ENCODE measurements at regions not wholly inside any gene's neighbourhood (a gene's known extent, or its start where the extent isn't known, plus 50 kb on each side); places are given as distances from the start of the nearest gene placed in this dataset.

GRCh38 chr5:120258123-120258522 is 206.0 kb upstream of the PRR16 start:
- no peaks in the 10 kb centered on the region for H3K27me3 ChIP-seq (ENCODE audit: control insufficient read depth, insufficient read depth, low read length)
- no peak overlapping the region for H3K27ac ChIP-seq (ENCODE audit: low read depth, low read length)
- H3K4me3 ChIP-seq (ENCODE audit: low read depth, low read length): no peak overlapping the region
- no peak overlapping the region for H3K9ac ChIP-seq (ENCODE audit: low read depth, low read length)
- H3K9me3 ChIP-seq (ENCODE audit: control insufficient read depth, insufficient read depth, low read length): no peaks in the 10 kb centered on the region
- no peaks in the 10 kb centered on the region for H3K36me3 ChIP-seq (ENCODE audit: control insufficient read depth, insufficient read depth, low read length)
- H3K4me1 ChIP-seq (ENCODE audit: control insufficient read depth, insufficient read depth, low read length): peaks cover 31% of the 10 kb centered on the region

GRCh38 chr5:120260651-120261050 is 203.4 kb upstream of the PRR16 start:
- Histone ChIP-seq H3K4me3 (ENCODE audit: low read depth, low read length) (no peak overlapping the region), H3K27ac (ENCODE audit: low read depth, low read length) (no peak overlapping the region), H3K4me1 (ENCODE audit: control insufficient read depth, insufficient read depth, low read length) (peaks cover 11% of the 10 kb centered on the region), H3K27me3 (ENCODE audit: control insufficient read depth, insufficient read depth, low read length) (no peaks in the 10 kb centered on the region), H3K36me3 (ENCODE audit: control insufficient read depth, insufficient read depth, low read length) (no peaks in the 10 kb centered on the region), H3K9me3 (ENCODE audit: control insufficient read depth, insufficient read depth, low read length) (no peaks in the 10 kb centered on the region), H3K9ac (ENCODE audit: low read depth, low read length) (no peak overlapping the region)

DNA sequence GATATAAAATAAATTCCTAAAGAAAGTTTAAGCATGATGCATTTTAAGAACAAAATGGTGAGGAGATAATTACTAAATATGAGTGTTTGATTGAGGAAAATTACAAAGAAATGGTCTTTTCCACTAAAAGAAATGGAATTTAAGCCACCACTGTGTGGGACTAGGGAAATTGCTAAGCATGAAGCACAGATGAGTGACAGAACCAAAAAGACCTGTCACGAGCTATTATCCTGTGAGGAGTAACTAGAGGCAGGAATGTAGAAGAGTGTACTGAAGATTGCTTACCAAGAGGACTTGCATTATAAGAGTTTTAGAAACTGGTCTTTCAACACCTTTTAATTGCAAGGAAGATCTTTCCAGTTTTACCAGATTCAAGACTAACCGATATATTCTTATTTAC is 193.6 kb upstream of the PRR16 start:
- no peak overlapping the region for H3K9ac ChIP-seq (ENCODE audit: low read depth, low read length)
- no peak overlapping the region for H3K27ac ChIP-seq (ENCODE audit: low read depth, low read length)
- H3K4me3 ChIP-seq (ENCODE audit: low read depth, low read length): no peak overlapping the region
- no peaks in the 10 kb centered on the region for H3K27me3 ChIP-seq (ENCODE audit: control insufficient read depth, insufficient read depth, low read length)
- no peaks in the 10 kb centered on the region for H3K4me1 ChIP-seq (ENCODE audit: control insufficient read depth, insufficient read depth, low read length)
- H3K36me3 ChIP-seq (ENCODE audit: control insufficient read depth, insufficient read depth, low read length): no peaks in the 10 kb centered on the region
- H3K9me3 ChIP-seq (ENCODE audit: control insufficient read depth, insufficient read depth, low read length): no peaks in the 10 kb centered on the region

DNA sequence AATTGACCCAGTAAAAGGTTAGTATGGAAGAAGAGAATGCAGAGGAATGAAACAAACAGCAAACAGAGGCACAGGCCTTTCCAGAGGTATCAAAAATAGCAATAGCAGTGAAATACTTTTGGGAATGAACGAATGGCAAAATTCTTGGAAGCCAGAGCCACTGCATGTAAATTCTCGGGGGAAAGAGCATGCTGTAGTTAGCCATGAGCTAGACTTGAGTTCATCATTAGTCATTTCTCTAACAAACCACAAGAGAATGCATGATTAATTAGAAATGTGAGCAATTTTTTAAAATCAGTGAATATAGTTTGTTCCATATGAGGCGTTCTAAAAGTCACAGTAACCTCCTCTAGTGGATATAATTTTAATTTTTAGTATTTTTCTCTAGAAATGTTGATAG is 170.3 kb upstream of the PRR16 start:
- Histone ChIP-seq H3K9me3 (ENCODE audit: control insufficient read depth, insufficient read depth, low read length) (no peaks in the 10 kb centered on the region), H3K27ac (ENCODE audit: low read depth, low read length) (no peak overlapping the region), H3K27me3 (ENCODE audit: control insufficient read depth, insufficient read depth, low read length) (no peaks in the 10 kb centered on the region), H3K36me3 (ENCODE audit: control insufficient read depth, insufficient read depth, low read length) (no peaks in the 10 kb centered on the region), H3K4me1 (ENCODE audit: control insufficient read depth, insufficient read depth, low read length) (no peaks in the 10 kb centered on the region), H3K4me3 (ENCODE audit: low read depth, low read length) (no peak overlapping the region), H3K9ac (ENCODE audit: low read depth, low read length) (no peak overlapping the region)

DNA sequence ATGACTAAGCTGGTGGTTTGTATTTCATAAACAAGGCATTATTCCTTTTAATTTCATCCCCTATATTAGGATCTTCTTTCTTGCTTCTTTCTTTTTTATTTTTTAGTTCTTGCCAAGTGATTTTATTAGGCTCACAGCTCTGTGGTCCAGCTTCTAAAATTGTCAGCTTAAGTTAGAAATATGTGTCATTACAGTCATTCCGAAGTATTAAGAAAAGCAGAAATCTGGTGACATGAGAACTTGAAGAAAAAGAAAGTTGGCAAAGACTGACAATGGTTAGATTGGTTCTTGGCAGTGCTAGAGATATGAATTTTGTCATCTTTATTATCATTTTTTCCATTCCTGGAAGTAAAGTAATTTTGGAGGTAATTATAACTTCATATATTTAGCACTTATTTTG is 166.5 kb upstream of the PRR16 start:
- Histone ChIP-seq H3K9me3 (ENCODE audit: control insufficient read depth, insufficient read depth, low read length) (no peaks in the 10 kb centered on the region), H3K4me1 (ENCODE audit: control insufficient read depth, insufficient read depth, low read length) (no peaks in the 10 kb centered on the region; the same call in 1 of the 2 replicates), H3K4me3 (ENCODE audit: low read depth, low read length) (no peak overlapping the region), H3K27ac (ENCODE audit: low read depth, low read length) (no peak overlapping the region), H3K9ac (ENCODE audit: low read depth, low read length) (no peak overlapping the region), H3K27me3 (ENCODE audit: control insufficient read depth, insufficient read depth, low read length) (no peaks in the 10 kb centered on the region), H3K36me3 (ENCODE audit: control insufficient read depth, insufficient read depth, low read length) (no peaks in the 10 kb centered on the region)

GRCh38 chr5:120298981-120299380 is 165.1 kb upstream of the PRR16 start:
- no peak overlapping the region for H3K27ac ChIP-seq (ENCODE audit: low read depth, low read length)
- H3K9me3 ChIP-seq (ENCODE audit: control insufficient read depth, insufficient read depth, low read length): no peaks in the 10 kb centered on the region

GRCh38 chr5:120304663-120305062 is 159.4 kb upstream of the PRR16 start:
- Histone ChIP-seq H3K4me1 (ENCODE audit: control insufficient read depth, insufficient read depth, low read length) (no peaks in the 10 kb centered on the region; the same call in 1 of the 2 replicates), H3K9ac (ENCODE audit: low read depth, low read length) (no peak overlapping the region), H3K27ac (ENCODE audit: low read depth, low read length) (no peak overlapping the region), H3K36me3 (ENCODE audit: control insufficient read depth, insufficient read depth, low read length) (no peaks in the 10 kb centered on the region), H3K27me3 (ENCODE audit: control insufficient read depth, insufficient read depth, low read length) (no peaks in the 10 kb centered on the region), H3K9me3 (ENCODE audit: control insufficient read depth, insufficient read depth, low read length) (no peaks in the 10 kb centered on the region), H3K4me3 (ENCODE audit: low read depth, low read length) (no peak overlapping the region)

More at GRCh38 chr5:120298981-120299380, 165.1 kb upstream of the PRR16 start:
- Histone ChIP-seq H3K4me3 (ENCODE audit: low read depth, low read length) (no peak overlapping the region), H3K4me1 (ENCODE audit: control insufficient read depth, insufficient read depth, low read length) (no peaks in the 10 kb centered on the region; the same call in 1 of the 2 replicates), H3K27me3 (ENCODE audit: control insufficient read depth, insufficient read depth, low read length) (no peaks in the 10 kb centered on the region), H3K9ac (ENCODE audit: low read depth, low read length) (no peak overlapping the region), H3K36me3 (ENCODE audit: control insufficient read depth, insufficient read depth, low read length) (no peaks in the 10 kb centered on the region)

- no peaks in the 10 kb centered on the region for H3K9me3 ChIP-seq (ENCODE audit: control insufficient read depth, insufficient read depth, low read length)
- H3K36me3 ChIP-seq (ENCODE audit: control insufficient read depth, insufficient read depth, low read length): no peaks in the 10 kb centered on the region
- no peak overlapping the region for H3K27ac ChIP-seq (ENCODE audit: low read depth, low read length)
- no peak overlapping the region for H3K4me3 ChIP-seq (ENCODE audit: low read depth, low read length)
- no peaks in the 10 kb centered on the region; the same call in 1 of the 2 replicates for H3K4me1 ChIP-seq (ENCODE audit: control insufficient read depth, insufficient read depth, low read length)
- no peaks in the 10 kb centered on the region for H3K27me3 ChIP-seq (ENCODE audit: control insufficient read depth, insufficient read depth, low read length)
- no peak overlapping the region for H3K9ac ChIP-seq (ENCODE audit: low read depth, low read length)
Measured at GRCh38 chr5:120306303-120306702, 157.8 kb upstream of the PRR16 start.

DNA sequence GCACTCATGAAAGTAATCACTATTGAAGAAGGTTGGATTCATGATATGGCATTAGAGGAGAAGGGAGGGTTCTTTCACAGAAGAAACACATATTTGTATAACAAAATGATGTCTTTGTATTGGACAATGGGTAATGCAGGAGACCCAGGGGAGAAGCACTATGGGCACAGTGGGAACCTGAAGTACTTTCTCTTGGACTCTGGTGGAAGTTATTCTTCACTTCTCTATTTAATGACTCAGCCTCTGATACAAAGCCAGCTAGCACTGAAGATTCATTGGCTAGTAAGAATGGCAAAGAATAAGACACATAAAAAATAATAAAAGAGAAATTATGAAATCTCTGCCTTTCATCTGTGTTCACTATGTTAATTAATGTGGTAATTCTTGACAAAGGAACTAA is 149.9 kb upstream of the PRR16 start:
- Histone ChIP-seq H3K9ac (ENCODE audit: low read depth, low read length) (no peak overlapping the region), H3K27me3 (ENCODE audit: control insufficient read depth, insufficient read depth, low read length) (no peaks in the 10 kb centered on the region), H3K4me3 (ENCODE audit: low read depth, low read length) (no peak overlapping the region), H3K36me3 (ENCODE audit: control insufficient read depth, insufficient read depth, low read length) (no peaks in the 10 kb centered on the region), H3K4me1 (ENCODE audit: control insufficient read depth, insufficient read depth, low read length) (no peaks in the 10 kb centered on the region), H3K27ac (ENCODE audit: low read depth, low read length) (no peak overlapping the region), H3K9me3 (ENCODE audit: control insufficient read depth, insufficient read depth, low read length) (no peaks in the 10 kb centered on the region)

- Histone ChIP-seq H3K9ac (ENCODE audit: low read depth, low read length) (no peak overlapping the region), H3K27ac (ENCODE audit: low read depth, low read length) (no peak overlapping the region), H3K36me3 (ENCODE audit: control insufficient read depth, insufficient read depth, low read length) (no peaks in the 10 kb centered on the region), H3K9me3 (ENCODE audit: control insufficient read depth, insufficient read depth, low read length) (no peaks in the 10 kb centered on the region), H3K4me1 (ENCODE audit: control insufficient read depth, insufficient read depth, low read length) (no peaks in the 10 kb centered on the region), H3K4me3 (ENCODE audit: low read depth, low read length) (no peak overlapping the region), H3K27me3 (ENCODE audit: control insufficient read depth, insufficient read depth, low read length) (no peaks in the 10 kb centered on the region)
Measured at GRCh38 chr5:120320626-120321025, 143.5 kb upstream of the PRR16 start.

- Histone ChIP-seq H3K9ac (ENCODE audit: low read depth, low read length) (no peak overlapping the region), H3K36me3 (ENCODE audit: control insufficient read depth, insufficient read depth, low read length) (no peaks in the 10 kb centered on the region), H3K4me1 (ENCODE audit: control insufficient read depth, insufficient read depth, low read length) (no peaks in the 10 kb centered on the region)
Measured at GRCh38 chr5:120326651-120327050, 137.4 kb upstream of the PRR16 start.

GRCh38 chr5:120327180-120327579 is 136.9 kb upstream of the PRR16 start:
- no peaks in the 10 kb centered on the region for H3K36me3 ChIP-seq (ENCODE audit: control insufficient read depth, insufficient read depth, low read length)
- H3K9me3 ChIP-seq (ENCODE audit: control insufficient read depth, insufficient read depth, low read length): no peaks in the 10 kb centered on the region
- no peak overlapping the region for H3K4me3 ChIP-seq (ENCODE audit: low read depth, low read length)
- H3K27me3 ChIP-seq (ENCODE audit: control insufficient read depth, insufficient read depth, low read length): no peaks in the 10 kb centered on the region
- H3K4me1 ChIP-seq (ENCODE audit: control insufficient read depth, insufficient read depth, low read length): no peaks in the 10 kb centered on the region
- H3K27ac ChIP-seq (ENCODE audit: low read depth, low read length): no peak overlapping the region
- no peak overlapping the region for H3K9ac ChIP-seq (ENCODE audit: low read depth, low read length)

More at GRCh38 chr5:120326651-120327050, 137.4 kb upstream of the PRR16 start:
- Histone ChIP-seq H3K27ac (ENCODE audit: low read depth, low read length) (no peak overlapping the region), H3K4me3 (ENCODE audit: low read depth, low read length) (no peak overlapping the region), H3K9me3 (ENCODE audit: control insufficient read depth, insufficient read depth, low read length) (no peaks in the 10 kb centered on the region), H3K27me3 (ENCODE audit: control insufficient read depth, insufficient read depth, low read length) (no peaks in the 10 kb centered on the region)

Measured in HUES48 (cell line).